HG02852 (cell line): ENCODE measurements at regions not wholly inside any gene's neighbourhood (a gene's known extent, or its start where the extent isn't known, plus 50 kb on each side); places are given as distances from the start of the nearest gene placed in this dataset.
A peak's percentile ranks its signal among the peaks of the same experiment; 100 is the strongest.
"Not testable (repeated sequence)": the region's sequence is repeated elsewhere in the genome, so short reads cannot be mapped to it uniquely, and the experiment has no call there.

Experiments
- ATAC-seq: cut with Tn5 transposase; IDR thresholded peaks from one replicate; pipeline ENCODE4 v1.9.1; 2021; ENCODE audit warnings: mild to moderate bottlenecking, moderate library complexity; ENCODE audit not compliant: unreplicated experiment

GRCh38 chr10:52533986-52534385 lies 219.9 kb downstream of the DKK1 start:
- no peak for ATAC-seq

DNA sequence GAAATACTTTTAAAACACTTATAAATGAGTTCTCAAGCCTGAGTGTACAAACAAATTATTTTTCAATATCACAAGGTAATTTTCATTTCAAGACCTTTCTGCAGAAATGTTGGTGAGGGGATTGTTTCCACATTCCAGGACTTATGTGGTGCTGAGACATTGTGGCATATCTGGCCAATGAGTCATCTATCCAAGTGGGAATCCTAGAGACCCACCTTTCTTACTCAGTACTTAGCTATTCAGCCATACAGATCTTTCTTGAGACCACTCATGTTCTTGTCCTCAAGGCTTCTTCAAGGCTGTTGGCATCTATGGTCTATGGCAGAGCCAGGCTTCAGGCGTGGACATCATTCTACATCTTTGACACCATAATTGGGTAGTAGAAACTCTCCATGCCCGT lies 225.4 kb downstream of the DKK1 start:
- no peak for ATAC-seq

- ATAC-seq, result no peak
These were observed 226.5 kb downstream of the DKK1 start for GRCh38 chr10:52540479-52540984.

- ATAC-seq, result no peak
These were observed 227.0 kb downstream of the DKK1 start for GRCh38 chr10:52541006-52541473.

- ATAC-seq, result no peak
These were observed 228.8 kb downstream of the DKK1 start for GRCh38 chr10:52542906-52543305.

DNA sequence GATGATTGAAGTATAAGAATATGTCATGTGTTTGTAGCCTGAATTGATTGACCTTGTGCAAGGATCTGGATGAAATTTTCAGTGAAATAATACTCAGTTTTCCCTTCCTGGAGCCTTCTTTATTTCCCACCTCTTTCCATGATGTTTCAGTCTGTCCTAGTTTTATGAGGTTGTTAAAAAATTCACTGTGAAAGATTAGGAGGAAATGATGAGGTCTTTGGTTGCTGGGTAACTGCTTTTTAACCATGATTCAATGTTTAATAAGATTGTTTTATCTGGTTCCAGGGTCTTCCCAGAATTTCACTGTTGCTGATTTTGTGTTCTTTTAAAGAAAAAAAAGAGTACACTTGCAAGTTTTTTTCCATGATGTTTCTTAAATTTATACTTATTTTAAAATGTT lies 221.5 kb downstream of the MBL2 start:
- no peak for ATAC-seq

DNA sequence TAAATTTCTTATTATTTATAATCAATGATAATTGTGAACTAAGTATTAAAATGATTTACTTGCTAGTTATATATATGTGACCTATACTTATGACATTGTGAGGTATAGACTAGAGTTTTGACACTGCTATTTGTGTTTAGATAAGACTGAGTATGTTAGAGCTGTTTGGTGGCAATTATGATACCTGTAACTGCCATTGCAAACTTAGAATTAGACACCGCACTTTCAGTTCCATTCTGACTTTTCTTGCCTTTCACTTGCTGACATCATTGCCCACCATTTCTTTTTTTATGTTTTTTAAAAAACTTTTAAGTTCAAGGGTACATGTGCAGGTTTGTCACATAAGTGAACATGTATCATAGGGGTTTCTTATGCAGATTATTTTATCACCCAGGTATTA lies 214.5 kb downstream of the MBL2 start:
- ATAC-seq, result peak; percentile 62

DNA sequence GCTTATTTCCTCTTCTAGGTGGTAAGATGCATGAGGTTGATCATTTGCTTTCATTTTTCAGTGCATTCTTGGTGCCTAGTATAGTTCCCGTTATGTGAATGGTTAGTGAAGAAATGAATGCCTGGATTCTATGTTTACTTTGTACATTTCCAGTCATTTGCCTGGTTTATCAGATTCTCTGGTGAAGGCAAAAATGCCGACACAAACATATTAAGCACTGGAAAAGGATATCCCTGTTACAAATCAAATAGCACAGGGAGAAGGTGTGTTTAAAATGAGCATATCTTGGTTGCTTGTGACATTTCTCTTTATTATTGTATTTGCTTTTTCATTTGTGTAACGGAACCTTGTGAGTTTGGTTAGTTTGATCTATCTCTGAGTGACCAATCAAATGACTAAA lies 211.3 kb downstream of the MBL2 start:
- no peak for ATAC-seq

DNA sequence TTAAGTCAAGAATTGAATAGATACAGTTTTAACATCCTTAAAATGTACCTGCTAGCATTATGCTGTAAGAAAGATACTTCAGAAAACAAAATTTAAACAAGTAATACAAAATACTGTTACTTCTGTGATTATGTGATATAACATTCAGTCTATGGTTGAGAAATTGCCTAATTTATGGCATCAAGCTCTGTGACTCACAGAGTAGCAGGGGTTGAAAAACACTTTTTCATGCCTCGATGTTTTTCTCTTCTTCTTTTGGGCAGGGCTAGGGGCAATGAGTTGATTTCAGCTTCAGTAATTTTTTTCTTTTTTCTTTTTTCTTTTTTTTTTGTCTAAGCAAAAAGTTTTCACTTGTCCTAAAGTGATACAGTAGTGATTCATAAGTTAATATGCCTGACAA lies 209.2 kb downstream of the MBL2 start:
- no peak for ATAC-seq

DNA sequence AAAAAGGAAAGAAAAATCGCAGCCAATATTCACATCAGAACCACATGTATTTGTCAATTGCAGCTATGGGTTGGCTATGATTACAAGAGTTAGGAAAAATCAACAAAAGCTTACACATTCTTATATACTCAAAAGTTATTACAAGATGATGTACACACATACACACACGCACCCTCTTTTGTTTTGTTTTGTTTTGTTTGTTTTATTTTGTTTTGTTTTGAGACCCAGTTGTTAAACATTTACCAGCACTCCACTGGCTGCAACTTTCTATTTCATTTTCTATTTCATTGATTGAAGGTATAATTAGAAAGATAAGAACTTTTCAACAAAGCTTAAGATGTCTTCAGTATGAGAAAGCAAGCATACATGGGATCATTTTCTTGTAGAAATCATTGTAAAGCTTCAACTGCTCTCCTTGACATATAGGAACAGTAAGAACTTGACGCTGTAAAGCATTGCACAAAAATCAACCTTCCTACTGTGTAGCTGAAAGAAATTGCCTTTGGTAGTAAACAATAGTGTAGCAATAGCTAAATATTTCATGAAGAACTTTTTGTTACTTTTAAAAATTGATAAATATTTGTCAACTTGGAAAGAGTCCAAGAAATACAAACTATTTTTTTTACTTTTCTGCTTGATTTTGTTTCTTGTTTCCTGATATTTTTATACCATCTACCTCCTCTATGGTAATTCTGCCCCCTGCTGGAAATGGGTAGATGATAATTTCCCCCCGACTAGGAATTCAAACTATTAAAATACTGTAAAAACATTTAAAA lies 205.9 kb downstream of the MBL2 start:
- ATAC-seq, result no peak

DNA sequence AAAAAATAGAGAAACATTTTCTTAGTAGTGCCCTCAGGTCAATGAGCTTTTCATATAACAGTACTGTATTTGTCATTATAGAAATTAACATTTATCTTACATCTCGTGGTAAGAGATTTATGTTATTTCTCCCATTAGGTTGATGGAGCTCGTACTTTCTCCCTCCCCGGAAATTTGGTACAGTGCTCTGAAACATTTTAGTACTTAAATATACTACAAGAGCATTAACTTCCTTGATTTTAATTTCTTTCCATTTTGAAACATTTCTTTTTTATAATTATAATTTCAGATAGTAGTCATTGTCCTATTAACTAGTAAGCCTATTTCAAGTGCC lies 205.4 kb downstream of the MBL2 start:
- ATAC-seq, result no peak

DNA sequence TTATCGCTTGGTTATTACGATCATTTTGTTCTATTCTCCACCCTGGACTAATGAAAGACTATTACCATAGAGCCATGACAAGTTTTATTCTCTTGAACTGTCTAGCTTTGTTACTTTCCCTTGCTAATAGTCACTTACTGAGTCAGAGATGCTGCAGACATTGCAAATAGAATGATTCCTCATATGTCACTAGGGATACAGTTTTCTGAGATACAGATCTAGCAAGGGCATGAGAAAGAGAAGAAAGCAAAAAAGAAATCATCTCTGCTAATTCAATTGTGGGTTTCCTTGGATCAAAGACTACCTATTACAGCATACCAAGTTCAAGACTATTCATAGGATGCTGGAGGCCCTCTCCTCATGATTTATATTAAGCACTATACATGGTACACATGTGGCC lies 204.3 kb downstream of the MBL2 start:
- no peak for ATAC-seq

- no peak for ATAC-seq
These were observed 202.1 kb downstream of the MBL2 start for GRCh38 chr10:52570490-52570889.

GRCh38 chr10:52571018-52571417 lies 201.6 kb downstream of the MBL2 start:
- no peak for ATAC-seq

DNA sequence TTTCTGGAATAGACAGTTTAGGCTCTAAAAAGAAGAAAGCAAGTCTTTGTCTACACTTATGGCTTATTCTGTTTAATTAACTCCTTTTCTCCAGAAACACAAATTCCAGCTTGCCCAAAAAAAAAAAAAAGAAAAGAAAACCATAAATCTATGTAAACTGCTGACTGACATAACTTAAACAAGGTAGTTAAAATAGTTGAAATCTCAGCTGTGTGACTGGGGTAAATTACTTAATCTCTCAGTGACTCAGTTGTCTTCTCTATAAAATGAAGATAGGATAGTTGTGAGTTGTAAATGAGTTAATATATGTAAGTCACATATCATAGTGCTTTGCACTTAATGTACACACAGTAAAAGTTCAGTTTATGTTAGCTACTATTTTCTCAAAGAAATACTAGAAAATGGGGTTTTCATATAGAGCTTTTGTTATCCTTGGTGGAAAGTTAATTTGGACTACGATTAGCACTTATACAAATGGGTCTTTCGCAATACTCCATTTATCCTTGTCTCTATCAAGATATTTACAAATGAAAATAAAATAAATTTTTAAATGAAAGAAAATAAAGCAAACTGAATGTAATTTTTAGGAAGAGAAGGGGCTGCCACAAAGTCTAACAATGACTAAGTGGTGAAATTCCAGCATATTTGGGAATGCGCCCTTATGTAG lies 200.9 kb downstream of the MBL2 start:
- ATAC-seq, result no peak

- ATAC-seq, result no peak
These were observed 199.2 kb downstream of the MBL2 start for GRCh38 chr10:52573347-52573746.

- no peak for ATAC-seq
These were observed 197.9 kb downstream of the MBL2 start for GRCh38 chr10:52574697-52575096.

- no peak for ATAC-seq
These were observed 195.5 kb downstream of the MBL2 start for GRCh38 chr10:52577047-52577446.

- ATAC-seq, result no peak
These were observed 193.6 kb downstream of the MBL2 start for GRCh38 chr10:52578871-52579405.

- ATAC-seq, result not testable (repeated sequence)
These were observed 190.9 kb downstream of the MBL2 start for GRCh38 chr10:52581636-52582035.

DNA sequence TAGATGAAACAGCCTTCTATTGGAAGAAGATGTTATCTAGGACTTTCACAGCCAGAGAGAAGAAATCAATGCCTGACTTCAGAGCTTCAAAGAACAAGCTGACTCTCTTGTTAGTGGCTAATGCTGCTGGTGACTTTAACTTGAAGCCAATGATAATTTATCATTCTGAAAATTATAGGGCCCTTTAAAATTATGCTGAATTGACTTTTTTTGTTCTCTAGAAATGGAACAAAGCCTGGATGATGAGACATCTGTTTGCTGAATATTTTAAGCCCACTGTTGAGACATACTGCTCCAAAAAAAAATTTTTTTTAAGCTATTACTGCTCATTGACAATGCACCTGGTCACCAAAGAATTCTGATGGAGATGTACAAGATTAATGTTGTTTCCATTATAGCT lies 189.2 kb downstream of the MBL2 start:
- no peak for ATAC-seq

DNA sequence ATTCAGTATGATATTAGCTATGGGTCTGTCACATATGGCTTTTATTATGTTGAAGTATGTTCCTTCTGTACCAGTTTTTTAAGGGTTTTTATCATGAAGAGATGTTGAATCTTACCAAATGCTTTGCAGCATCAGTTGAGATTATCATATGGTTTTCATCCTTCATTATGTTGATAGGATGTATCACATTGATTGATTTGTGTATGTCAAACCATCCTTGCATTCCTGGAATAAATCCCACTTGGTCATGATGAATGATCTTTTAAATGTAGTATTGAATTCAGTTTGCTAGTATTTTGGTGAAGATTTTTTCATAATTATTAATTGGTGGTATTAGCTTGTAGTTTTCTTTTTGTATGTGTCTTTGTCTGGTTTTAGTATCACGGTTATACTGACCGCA lies 185.9 kb downstream of the MBL2 start:
- no peak for ATAC-seq
